ENCODE measurements at regions not wholly inside any gene's neighbourhood (a gene's known extent, or its start where the extent isn't known, plus 50 kb on each side); places are given as distances from the start of the nearest gene placed in this dataset.
"Not testable (repeated sequence)": the region's sequence is repeated elsewhere in the genome, so short reads cannot be mapped to it uniquely, and the experiment has no call there.

GRCh38 chr9:88596376-88596775 lies 61.4 kb downstream of the NXNL2 start:
- DNase-seq, result no peak

DNA sequence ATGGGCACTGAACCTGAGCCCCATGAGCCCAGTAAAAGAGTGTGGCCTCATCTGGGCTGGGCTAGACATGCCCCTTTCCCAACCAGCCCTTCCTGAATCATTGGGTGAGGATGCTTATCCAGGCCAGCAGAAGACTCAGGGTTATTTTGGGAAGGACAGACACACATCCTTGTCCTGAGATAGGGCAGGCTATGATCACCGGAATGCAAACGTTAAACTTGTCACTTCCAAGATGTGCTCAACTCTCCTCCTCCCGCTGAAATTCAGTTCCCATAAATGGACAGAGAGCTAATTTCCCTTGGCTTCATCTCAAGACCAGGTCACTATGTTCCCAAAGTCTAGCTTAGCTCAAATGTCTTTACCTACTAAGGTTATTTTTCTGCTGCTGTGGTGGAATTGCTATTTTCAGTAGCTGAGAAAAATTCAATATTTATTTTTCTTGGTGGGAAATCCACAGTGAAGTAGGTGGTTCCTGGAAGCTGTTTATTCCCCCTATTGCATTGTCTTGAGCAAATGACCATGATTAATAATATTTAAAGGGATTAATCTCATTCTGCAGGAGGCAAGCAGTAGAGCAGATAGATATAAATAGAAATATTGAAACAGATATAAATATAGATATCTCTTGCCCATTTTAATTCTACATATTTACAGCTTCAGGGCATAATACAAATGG lies 70.0 kb downstream of the NXNL2 start:
- DNase-seq, result no peak

DNA sequence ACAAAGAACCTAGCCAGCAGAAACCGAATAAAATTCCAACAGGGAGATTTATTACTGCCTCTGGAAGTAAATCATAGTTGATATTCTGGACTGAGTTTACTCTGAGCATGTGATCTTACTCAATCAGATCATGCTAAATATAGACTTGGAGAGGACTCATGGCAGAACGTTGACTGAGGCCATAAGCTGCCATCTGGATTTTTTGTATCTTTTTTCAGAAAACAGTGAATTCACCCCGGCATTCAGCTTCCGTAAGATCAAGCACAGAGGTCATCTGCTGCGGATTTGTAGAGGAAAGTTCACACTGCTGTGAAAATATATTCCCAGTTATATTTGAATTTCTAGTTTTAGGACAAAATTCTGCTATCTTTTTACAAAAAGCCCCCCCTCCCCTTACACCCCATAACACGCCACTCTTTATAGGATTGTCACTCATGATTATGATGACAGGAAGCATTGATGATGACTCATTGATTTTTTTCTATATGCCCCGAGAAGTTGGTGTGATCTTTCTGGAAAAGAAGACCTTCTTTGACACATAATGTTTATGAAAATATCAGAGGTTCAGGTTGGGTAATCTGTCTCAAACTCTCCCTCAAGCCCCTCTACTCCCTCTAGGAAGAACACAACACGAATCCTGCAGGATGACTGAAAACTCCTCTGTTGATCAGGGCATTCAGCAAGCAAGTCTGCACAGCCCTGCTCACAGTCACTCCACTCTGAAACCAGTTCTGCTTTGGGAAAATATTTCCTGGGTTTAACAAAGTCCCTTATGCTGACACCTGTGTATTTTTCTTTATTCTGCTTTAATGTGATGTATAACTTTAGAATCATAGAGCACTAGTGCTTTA lies 70.8 kb downstream of the NXNL2 start:
- no peak for DNase-seq

- DNase-seq, result no peak
Measured at GRCh38 chr9:88614359-88614758, 79.4 kb downstream of the NXNL2 start.

- no peak for DNase-seq
Measured at GRCh38 chr9:88623698-88624097, 88.7 kb downstream of the NXNL2 start.

- no peak for DNase-seq
Measured at GRCh38 chr9:88628114-88628513, 93.1 kb downstream of the NXNL2 start.

DNA sequence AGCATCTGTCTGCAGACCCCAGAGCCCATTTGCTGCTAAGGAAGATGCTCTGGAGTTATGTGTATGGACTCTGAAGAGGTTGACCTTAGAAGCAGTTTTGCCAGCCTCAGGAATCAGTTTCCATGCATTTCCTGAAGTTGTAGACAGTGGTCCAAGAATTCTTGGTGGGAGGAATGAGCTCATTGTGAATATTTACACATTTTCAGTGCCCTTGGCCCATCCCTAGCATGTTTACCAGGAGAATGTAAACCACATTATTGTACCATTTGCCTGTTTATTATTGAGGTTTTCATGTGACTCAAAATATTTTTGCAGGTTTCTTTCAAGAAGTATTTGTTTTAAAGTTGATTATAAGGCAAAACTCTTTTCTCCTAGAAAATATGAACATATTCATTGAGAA lies 93.8 kb downstream of the NXNL2 start:
- DNase-seq, result no peak

- DNase-seq, result not testable (repeated sequence)
Measured at GRCh38 chr9:88630574-88630973, 95.6 kb downstream of the NXNL2 start.

DNA sequence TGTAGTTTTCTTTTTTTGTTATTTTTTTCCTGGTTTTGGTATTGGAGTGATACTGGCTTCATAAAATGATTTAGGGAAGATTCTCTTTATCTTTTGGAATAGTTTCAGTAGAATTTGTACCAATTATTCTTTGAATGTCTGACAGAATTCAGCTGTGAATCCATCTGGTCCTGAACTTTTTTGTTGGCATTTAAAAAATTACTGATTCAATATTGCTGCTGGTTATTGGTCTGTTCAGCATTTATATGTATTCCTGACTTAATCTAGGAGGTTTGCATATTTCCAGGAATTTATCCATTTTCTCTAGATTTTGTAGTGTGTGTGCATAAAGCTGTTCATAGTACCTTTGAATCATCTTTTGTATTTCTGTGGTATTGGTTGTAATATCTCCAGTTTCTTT lies 100.2 kb downstream of the NXNL2 start:
- no peak for DNase-seq

GRCh38 chr9:88641456-88642240 lies 106.7 kb downstream of the NXNL2 start:
- no peak for DNase-seq

- DNase-seq, result no peak
Measured at GRCh38 chr9:88642336-88642735, 107.4 kb downstream of the NXNL2 start.

DNA sequence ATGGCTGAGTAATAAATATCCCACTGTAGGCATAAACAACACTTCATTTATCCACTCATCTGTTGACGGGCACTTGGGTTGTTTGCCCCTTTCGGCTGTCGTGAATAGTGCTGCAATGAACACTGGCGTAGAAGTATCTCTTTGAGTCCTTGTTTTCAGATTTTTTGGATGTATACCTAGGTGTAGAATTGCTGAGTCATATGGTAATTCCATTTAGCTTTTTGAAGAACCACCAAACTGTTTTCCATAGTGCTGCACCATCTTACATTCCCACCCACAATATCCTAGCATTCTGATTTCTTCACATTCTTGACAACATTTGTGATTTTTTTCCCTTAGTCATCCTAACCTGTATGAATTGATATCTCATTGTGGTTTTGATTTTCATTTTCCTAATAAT lies 109.0 kb downstream of the NXNL2 start:
- DNase-seq, result no peak

GRCh38 chr9:88645172-88645878 lies 110.3 kb downstream of the NXNL2 start:
- DNase-seq, result no peak

DNA sequence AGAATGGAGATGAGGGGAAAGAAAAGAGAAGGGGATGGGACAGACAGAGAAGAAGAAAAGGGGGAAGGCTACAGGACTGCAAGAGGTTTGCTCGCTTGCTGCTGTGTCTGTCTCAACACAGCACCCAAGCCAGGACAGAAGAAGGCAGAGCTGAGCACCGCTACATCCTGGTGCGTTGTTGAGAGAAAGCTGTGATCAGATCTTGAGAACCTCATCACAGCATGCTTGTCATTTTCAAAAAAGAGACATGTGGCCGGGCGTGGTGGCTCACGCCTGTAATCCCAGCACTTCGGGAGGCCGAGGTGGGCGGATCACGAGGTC lies 110.9 kb downstream of the NXNL2 start:
- DNase-seq, result no peak

GRCh38 chr9:88646539-88647300 lies 111.7 kb downstream of the NXNL2 start:
- DNase-seq, result no peak

DNA sequence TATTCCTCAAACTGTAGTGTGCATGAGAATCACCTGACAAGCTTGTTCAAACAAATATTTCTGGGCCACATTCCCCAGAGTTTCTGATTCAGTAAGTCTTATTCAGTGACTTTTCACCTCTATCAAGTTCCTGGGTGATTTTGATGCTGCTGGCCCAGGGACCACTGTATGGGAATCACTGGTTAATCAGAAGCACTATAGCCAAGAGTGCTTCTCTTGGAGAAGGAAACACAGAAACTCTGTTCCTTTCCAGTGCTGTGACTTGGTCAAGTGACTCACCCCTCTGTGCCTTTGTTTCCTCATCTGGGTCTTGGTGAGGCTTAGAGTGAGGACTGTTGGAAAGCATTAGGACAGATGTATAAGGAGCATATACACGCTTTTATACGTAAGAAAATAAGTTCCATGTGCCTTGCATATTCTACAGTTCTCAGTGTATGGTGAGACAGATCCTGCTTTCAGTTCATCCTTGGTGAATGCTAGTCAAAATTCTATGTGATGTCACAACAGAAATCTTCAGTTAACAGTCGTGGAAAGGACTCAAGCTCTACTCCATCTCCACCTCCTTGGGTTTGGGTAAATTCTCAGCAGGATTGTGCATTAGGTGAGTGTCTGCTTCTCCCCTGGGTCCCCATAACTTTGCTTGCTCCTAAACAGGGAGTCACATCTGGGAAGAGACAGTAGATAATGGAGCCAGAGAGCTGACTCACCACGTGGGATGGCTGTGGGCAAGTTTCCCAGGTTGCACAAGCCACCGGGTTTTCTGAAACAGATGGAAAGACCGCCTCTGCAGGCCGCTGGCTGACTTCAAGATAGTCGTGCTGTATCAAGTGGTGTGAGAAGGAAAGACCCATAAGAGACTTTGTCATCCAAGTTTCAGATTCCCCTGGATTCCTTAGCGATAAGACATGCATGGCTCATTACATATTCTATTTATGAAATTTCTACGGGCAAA lies 117.0 kb downstream of the NXNL2 start:
- peak; percentile 76 to 87 (median 84) for DNase-seq

DNA sequence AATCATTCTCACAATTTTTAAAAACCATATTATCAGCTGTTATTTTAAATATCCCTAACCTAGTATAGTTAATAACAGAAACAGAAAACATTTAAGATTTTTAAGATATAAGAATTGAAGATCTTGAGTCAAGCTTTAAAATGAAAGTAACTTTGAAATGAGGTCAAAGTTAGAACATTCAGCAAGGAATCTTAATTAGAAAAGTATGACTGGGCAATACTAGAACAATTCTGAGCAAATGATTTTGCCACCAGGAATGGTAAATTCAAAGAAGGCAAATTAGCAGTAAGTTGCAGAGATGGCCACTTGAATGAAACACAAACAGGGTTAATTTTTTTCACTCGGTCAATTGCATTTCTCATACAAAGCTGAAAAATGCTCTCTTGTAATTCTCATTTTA lies 117.9 kb downstream of the NXNL2 start:
- DNase-seq, result no peak

DNA sequence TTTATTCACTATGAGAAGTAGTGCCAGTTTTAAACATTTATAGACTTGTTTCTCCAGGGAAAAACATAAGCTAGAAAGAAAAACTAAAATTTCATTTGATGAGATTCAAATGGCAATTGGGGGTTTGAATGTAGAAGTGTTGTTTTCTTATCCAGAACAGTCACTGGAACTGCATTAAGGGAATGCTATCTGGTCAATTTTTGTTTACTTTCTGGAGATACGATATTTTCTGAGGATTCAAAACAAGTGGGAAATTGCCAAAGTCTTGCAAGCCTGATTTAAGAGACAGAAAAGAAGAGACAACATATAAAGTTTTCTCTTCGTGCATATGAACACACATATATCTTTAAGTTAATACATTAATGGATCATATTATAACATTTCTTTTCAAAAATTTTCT lies 118.4 kb downstream of the NXNL2 start:
- no peak for DNase-seq

DNA sequence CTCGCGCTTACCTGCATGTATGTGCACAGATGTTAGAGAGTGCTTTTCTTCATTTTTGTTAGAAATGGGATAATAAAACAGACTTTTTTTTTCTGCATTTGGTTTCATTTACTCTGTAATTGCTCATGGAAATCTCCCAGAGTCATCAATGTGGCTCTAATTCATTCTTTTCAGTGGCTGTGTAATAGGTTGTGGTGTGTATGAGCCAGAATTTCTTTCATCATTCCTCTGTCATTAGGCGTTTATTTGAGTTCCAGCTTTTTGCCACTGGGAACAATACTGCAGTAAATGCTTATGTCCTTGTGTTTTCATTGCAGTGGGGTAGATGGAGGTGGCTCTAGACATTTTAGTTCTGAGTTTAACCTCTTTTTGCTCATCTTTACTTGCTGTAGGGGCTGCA lies 118.9 kb downstream of the NXNL2 start:
- DNase-seq, result peak; percentile 5 to 22 (median 7)

DNA sequence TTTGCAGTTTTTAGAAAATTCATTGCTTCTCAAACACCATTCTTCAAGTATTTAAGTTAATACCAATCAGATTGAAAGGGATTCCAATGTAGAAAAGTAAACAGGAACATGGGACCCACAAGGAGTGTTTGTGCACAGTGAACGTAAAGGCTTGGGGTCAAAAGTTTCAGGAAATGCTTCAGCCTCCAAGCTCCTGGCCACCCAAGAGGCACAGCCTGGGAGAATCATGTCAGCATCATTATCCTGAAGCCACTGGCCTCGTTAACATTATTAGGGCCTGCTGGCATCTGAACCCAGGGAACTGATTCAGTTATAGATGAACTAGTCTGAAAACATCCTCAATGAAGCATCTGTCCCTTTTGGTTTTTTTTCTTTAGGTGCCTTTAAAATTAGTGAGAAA lies 122.9 kb downstream of the NXNL2 start:
- no peak for DNase-seq

DNA sequence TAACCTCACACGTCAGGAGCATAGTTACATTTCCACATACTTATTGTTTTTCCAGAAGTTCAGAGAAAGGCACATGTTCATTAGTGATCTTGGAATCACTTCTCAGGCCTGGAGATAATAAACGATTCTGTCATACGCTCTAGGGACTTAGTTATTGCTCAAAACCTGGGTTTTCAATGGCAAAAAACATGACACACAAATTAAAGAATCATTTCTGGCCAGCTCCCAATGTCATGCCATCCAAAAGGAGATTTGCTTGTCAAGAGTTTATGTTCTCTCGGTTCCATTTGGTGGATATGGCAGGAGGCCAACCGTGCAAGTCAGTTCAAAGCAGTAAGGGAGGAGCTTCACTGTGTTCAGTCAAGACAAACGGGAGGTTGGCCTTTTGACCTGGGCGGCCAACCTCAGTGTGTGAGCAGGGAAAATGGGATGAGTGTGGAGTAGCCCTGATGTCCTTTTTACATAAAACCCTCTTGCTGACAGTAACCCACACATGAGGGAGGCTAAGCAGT lies 123.4 kb downstream of the NXNL2 start:
- DNase-seq, result no peak

Measured in suppressor macrophage treated with lipopolysaccharide for 1 hour (primary cell).